Mesenchymal stem cell (in vitro differentiated cells and primary cell): ENCODE measurements at regions not wholly inside any gene's neighbourhood (a gene's known extent, or its start where the extent isn't known, plus 50 kb on each side); places are given as distances from the start of the nearest gene placed in this dataset.

Source experiments
- DNase-seq: peaks from one replicate; pipeline ENCODE4 v3.0.0-alpha.2; 2013
- H2AFZ ChIP-seq: one replicate; pipeline ENCODE4 v1.6.1; 2013; ENCODE audit warnings: low read depth, mild to moderate bottlenecking, control low read depth, inconsistent platforms, low read length, moderate library complexity
- H2AK5ac ChIP-seq: 2 replicates; pipeline ENCODE4 v1.6.1; 2013; ENCODE audit warnings: low read length, moderate library complexity, mild to moderate bottlenecking, inconsistent platforms; ENCODE audit not compliant: severe bottlenecking
- H2BK120ac ChIP-seq: one replicate; pipeline ENCODE4 v1.6.1; 2013; ENCODE audit warnings: low read depth, mild to moderate bottlenecking, inconsistent platforms, low read length, moderate library complexity
- H2BK12ac ChIP-seq, 2 experiments: one replicate each; pipeline ENCODE4 v1.6.1; 2013; ENCODE audit warnings: inconsistent platforms in 2 of 2, low read length in 2 of 2, mild to moderate bottlenecking in 2 of 2, moderate library complexity in 2 of 2, control low read depth in 1 of 2
- H2BK15ac ChIP-seq: one replicate; pipeline ENCODE4 v1.6.1; 2013; ENCODE audit warnings: mild to moderate bottlenecking, low read depth, inconsistent platforms; ENCODE audit not compliant: poor library complexity, severe bottlenecking
- H2BK5ac ChIP-seq: 2 replicates; pipeline ENCODE4 v1.6.1; 2013; ENCODE audit warnings: low read depth, mild to moderate bottlenecking, low read length, control low read depth, inconsistent platforms; ENCODE audit not compliant: poor library complexity, severe bottlenecking
- H3K14ac ChIP-seq, 2 experiments: one replicate each; pipeline ENCODE4 v1.6.1; 2013; ENCODE audit warnings: inconsistent platforms in 2 of 2, low read length in 2 of 2, control low read depth in 1 of 2, mild to moderate bottlenecking in 1 of 2, moderate library complexity in 1 of 2
- H3K18ac ChIP-seq, 2 experiments: one replicate each; pipeline ENCODE4 v1.6.1; 2013; ENCODE audit warnings: inconsistent platforms in 2 of 2, low read length in 2 of 2, control low read depth in 1 of 2, low read depth in 1 of 2, mild to moderate bottlenecking in 1 of 2
- H3K23ac ChIP-seq, 2 experiments: one replicate each; pipeline ENCODE4 v1.6.1; 2013; ENCODE audit warnings: inconsistent platforms in 2 of 2, low read length in 2 of 2, mild to moderate bottlenecking in 2 of 2, moderate library complexity in 2 of 2, control low read depth in 1 of 2
- H3K27ac ChIP-seq: 2 replicates; pipeline ENCODE4 v1.5.1; 2013; ENCODE audit warnings: mild to moderate bottlenecking, moderate library complexity, low read length, control low read depth, inconsistent platforms; ENCODE audit not compliant: poor library complexity, severe bottlenecking
- H3K27me3 ChIP-seq, 2 experiments: 2 replicates each; pipeline versions ENCODE4 v1.6.1 to v1.7.0; 2013; ENCODE audit warnings: low read length in 2 of 2, mild to moderate bottlenecking in 2 of 2, moderate library complexity in 2 of 2, control low read depth in 1 of 2, inconsistent platforms in 1 of 2; ENCODE audit not compliant: control insufficient read depth in 1 of 2, insufficient read depth in 1 of 2
- H3K36me3 ChIP-seq, 2 experiments: 2 replicates each; pipeline versions ENCODE4 v1.6.1 to v1.7.0; 2013; ENCODE audit warnings: low read length in 2 of 2, control low read depth in 1 of 2, inconsistent platforms in 1 of 2, low read depth in 1 of 2, mild to moderate bottlenecking in 1 of 2; ENCODE audit not compliant: insufficient read depth in 2 of 2, control insufficient read depth in 1 of 2
- H3K4ac ChIP-seq, 2 experiments: one replicate each; pipeline ENCODE4 v1.6.1; 2013; ENCODE audit warnings: inconsistent platforms in 2 of 2, low read length in 2 of 2, mild to moderate bottlenecking in 2 of 2, moderate library complexity in 2 of 2, control low read depth in 1 of 2, low read depth in 1 of 2
- H3K4me1 ChIP-seq: 2 replicates; pipeline ENCODE4 v1.6.1; 2013; ENCODE audit warnings: low read depth, low read length, control low read depth; ENCODE audit not compliant: control insufficient read depth, insufficient read depth
- H3K4me2 ChIP-seq: 2 replicates; pipeline ENCODE4 v1.6.1; 2013; ENCODE audit warnings: low read length, mild to moderate bottlenecking, inconsistent platforms; ENCODE audit not compliant: poor library complexity, severe bottlenecking
- H3K4me3 ChIP-seq, 2 experiments: 2 replicates each; pipeline versions ENCODE4 v1.5.1 to v1.7.0; 2013; ENCODE audit warnings: low read length in 2 of 2, mild to moderate bottlenecking in 2 of 2, control low read depth in 1 of 2, low read depth in 1 of 2; ENCODE audit not compliant: insufficient read depth in 1 of 2
- H3K79me1 ChIP-seq: replicated peaks from 2 replicates; pipeline ENCODE4 v1.6.1; 2013; ENCODE audit warnings: mild to moderate bottlenecking, control low read depth, low read length, inconsistent platforms; ENCODE audit not compliant: poor library complexity, severe bottlenecking
- H3K9ac ChIP-seq: 2 replicates; pipeline ENCODE4 v1.7.0; 2013; ENCODE audit warnings: mild to moderate bottlenecking, low read length, moderate library complexity
- H3K9me3 ChIP-seq: 2 replicates; pipeline ENCODE4 v1.7.0; 2013; ENCODE audit warnings: mild to moderate bottlenecking, low read length; ENCODE audit not compliant: control insufficient read depth
- H4K8ac ChIP-seq: one replicate; pipeline ENCODE4 v1.6.1; 2013; ENCODE audit warnings: inconsistent platforms, mild to moderate bottlenecking, low read length, moderate library complexity
- H4K91ac ChIP-seq: one replicate; pipeline ENCODE4 v1.6.1; 2013; ENCODE audit warnings: mild to moderate bottlenecking, low read length, inconsistent platforms
- WGBS: methylation state at CpG from one replicate; pipeline ENCODE4 v1.1.7; 2013; ENCODE audit warnings: mixed read lengths; 5-methylcytosine and 5-hydroxymethylcytosine counted together

DNA sequence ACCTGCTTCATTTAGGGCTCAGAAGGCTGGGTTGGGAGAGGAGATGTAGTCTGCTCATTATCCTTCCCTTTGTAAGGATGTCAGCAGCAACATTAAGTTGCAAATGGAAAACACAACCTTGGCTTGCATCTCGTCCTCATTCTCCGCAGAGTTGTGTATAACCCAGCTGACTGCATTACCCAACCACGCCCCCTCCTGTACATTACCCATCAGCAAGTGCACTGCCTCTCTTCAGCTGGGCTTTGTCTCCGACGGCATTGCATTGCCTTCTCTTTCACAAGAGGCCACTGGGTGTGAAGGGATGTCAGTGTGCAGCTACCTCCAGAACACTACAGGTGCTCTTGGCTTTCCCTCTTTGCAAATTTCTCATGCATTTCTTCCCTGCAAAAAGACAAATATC lies 128.7 kb upstream of the TSHZ2 start:
- H2AFZ ChIP-seq, result no peak overlapping the region
- H3K14ac ChIP-seq, result no peak overlapping the region
- no peak overlapping the region for H4K8ac ChIP-seq
- H3K27me3 ChIP-seq, result no peaks in the 10 kb centered on the region
- WGBS, result 91% methylated on average over 5 of the region's 5 CpGs
- no peak overlapping the region for H3K9ac ChIP-seq
- H2BK120ac ChIP-seq, result no peak overlapping the region
- H3K9me3 ChIP-seq, result no peaks in the 10 kb centered on the region
- H3K27ac ChIP-seq, result no peak overlapping the region
- H3K4ac ChIP-seq, result no peak overlapping the region
- H2AK5ac ChIP-seq, result no peak overlapping the region
- H3K36me3 ChIP-seq, result no peaks in the 10 kb centered on the region
- H3K18ac ChIP-seq, result no peak overlapping the region
- H2BK15ac ChIP-seq, result no peak overlapping the region
- DNase-seq, result no peak
- no peak overlapping the region for H3K4me2 ChIP-seq
- no peak overlapping the region for H3K4me3 ChIP-seq
- no peaks in the 10 kb centered on the region for H3K4me1 ChIP-seq
- no peak overlapping the region for H2BK5ac ChIP-seq
- H4K91ac ChIP-seq, result no peak overlapping the region
- H3K23ac ChIP-seq, result no peak overlapping the region
- no peaks in the 10 kb centered on the region for H3K79me1 ChIP-seq
- no peak overlapping the region for H2BK12ac ChIP-seq

DNA sequence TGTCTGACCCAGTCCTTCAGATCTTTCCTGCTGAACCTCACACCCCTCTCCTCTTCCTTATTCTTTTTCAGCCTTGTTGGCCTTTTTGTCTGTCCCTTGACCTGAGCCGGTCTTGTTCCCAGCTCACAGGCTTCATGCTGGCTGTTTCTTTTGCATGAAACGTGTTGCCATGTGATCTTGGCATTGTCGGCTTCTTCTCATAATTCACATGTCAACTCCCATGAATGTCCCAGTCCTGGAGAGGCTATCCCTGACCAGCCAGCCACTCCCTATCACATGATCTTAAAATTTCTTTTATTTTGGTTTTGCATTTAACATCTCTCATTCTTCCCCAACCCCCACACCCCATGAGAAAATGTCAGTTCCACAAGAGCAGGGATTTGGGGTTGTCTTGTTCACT lies 131.2 kb upstream of the TSHZ2 start:
- H2BK5ac ChIP-seq, result no peak overlapping the region
- no peak overlapping the region for H3K9ac ChIP-seq
- H3K79me1 ChIP-seq, result no peaks in the 10 kb centered on the region
- H3K9me3 ChIP-seq, result no peaks in the 10 kb centered on the region
- H3K27me3 ChIP-seq, result no peaks in the 10 kb centered on the region
- H3K18ac ChIP-seq, result no peak overlapping the region
- 90% methylated on average over 3 of the region's 3 CpGs for WGBS
- no peak overlapping the region for H4K8ac ChIP-seq
- no peak for DNase-seq
- H3K4me1 ChIP-seq, result no peaks in the 10 kb centered on the region
- H3K4ac ChIP-seq, result no peak overlapping the region
- H2BK120ac ChIP-seq, result no peak overlapping the region
- no peak overlapping the region for H3K14ac ChIP-seq
- H4K91ac ChIP-seq, result no peak overlapping the region
- no peak overlapping the region for H2AFZ ChIP-seq
- H2AK5ac ChIP-seq, result no peak overlapping the region
- H3K27ac ChIP-seq, result no peak overlapping the region
- no peak overlapping the region for H2BK12ac ChIP-seq
- H3K23ac ChIP-seq, result no peak overlapping the region
- H3K36me3 ChIP-seq, result no peaks in the 10 kb centered on the region
- H3K4me2 ChIP-seq, result no peak overlapping the region
- H2BK15ac ChIP-seq, result no peak overlapping the region
- no peak overlapping the region for H3K4me3 ChIP-seq

DNA sequence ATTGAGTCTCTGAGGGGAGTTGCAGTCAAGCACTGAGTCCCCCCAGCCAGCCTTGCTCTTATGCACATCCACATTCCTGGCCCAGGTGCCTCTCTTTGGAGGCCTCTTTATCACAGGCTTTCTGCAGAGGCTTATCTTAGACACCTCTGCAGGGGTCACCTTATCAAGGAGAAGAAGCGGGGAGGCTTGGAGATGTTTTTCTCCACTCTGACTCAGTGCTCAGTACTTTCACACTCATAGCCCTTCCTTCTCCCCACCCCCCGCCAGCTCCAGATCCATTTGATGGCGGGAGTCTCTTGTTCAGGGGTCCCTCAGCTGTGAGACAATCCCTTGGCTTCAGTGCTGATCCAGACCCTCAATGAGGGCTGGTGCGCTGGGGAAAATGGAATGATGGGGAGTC lies 132.1 kb upstream of the TSHZ2 start:
- Histone ChIP-seq H2BK5ac (no peak overlapping the region), H3K4me3 (no peak overlapping the region), H3K9ac (no peak overlapping the region), H3K36me3 (no peaks in the 10 kb centered on the region), H3K4ac (no peak overlapping the region), H3K27me3 (no peaks in the 10 kb centered on the region), H2BK12ac (no peak overlapping the region), H3K23ac (no peak overlapping the region), H3K14ac (no peak overlapping the region), H3K18ac (peak overlapping the region in 1 of 2 experiments; percentile 10), H3K4me1 (no peaks in the 10 kb centered on the region), H4K8ac (no peak overlapping the region), H2BK120ac (no peak overlapping the region), H2AK5ac (no peak overlapping the region), H3K9me3 (no peaks in the 10 kb centered on the region), H3K79me1 (no peaks in the 10 kb centered on the region), H2AFZ (no peak overlapping the region), H2BK15ac (no peak overlapping the region), H4K91ac (no peak overlapping the region), H3K4me2 (no peak overlapping the region), H3K27ac (no peak overlapping the region)
- 85% methylated on average over 4 of the region's 4 CpGs for WGBS
- DNase-seq, result no peak

DNA sequence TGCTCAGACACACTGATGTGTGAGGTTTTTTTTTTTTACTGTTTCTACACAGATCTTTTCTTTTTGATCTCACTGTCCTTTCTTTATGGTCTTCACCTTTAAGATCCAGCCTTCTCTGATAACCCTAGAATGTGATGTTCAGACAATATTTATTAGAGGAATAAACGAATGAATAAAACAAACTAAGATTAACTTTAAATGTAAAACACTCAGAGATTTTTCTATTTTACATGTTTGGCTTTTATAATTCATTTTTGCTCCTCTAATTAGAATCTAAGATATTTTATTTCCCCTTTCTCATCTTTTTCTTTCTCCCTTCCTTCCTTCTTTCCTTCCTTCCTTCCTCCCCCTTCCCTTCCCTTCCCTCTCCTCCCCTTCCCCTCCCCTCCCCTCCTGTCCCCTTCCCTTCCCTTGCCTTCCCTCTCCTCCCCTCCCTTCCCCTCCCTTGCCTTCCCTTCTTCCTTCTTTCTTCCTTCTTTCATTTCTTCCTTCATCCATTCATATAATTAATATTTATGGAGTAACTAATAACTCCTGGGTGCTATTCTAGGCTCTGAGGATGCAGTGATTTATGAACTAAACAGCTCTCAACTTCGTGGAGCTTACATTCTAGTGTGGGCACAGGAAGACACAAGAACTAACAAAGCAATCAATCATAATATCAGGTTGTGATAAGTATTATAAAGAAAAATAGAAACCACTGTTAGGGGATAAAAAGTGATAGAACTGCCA lies 133.5 kb upstream of the TSHZ2 start:
- no peak overlapping the region for H2AK5ac ChIP-seq
- H3K4me2 ChIP-seq, result no peak overlapping the region
- no peak overlapping the region for H3K27ac ChIP-seq
- no peak overlapping the region for H3K18ac ChIP-seq
- no peak overlapping the region for H3K9ac ChIP-seq
- H3K14ac ChIP-seq, result no peak overlapping the region
- H2BK5ac ChIP-seq, result no peak overlapping the region
- H3K9me3 ChIP-seq, result no peaks in the 10 kb centered on the region
- H2BK120ac ChIP-seq, result no peak overlapping the region
- H3K27me3 ChIP-seq, result no peaks in the 10 kb centered on the region
- no peak overlapping the region for H4K8ac ChIP-seq
- WGBS, result 40% methylated on average over 1 of the region's 2 CpGs
- no peak overlapping the region for H4K91ac ChIP-seq
- no peak overlapping the region for H3K23ac ChIP-seq
- no peak overlapping the region for H2BK12ac ChIP-seq
- H2BK15ac ChIP-seq, result no peak overlapping the region
- no peaks in the 10 kb centered on the region for H3K36me3 ChIP-seq
- H2AFZ ChIP-seq, result no peak overlapping the region
- no peaks in the 10 kb centered on the region for H3K4me1 ChIP-seq
- no peaks in the 10 kb centered on the region for H3K79me1 ChIP-seq
- no peak overlapping the region for H3K4me3 ChIP-seq
- no peak for DNase-seq
- H3K4ac ChIP-seq, result no peak overlapping the region
